Neural cell (in vitro differentiated cells): ENCODE measurements at regions not wholly inside any gene's neighbourhood (a gene's known extent, or its start where the extent isn't known, plus 50 kb on each side); places are given as distances from the start of the nearest gene placed in this dataset.

Experiments used
- H2AFZ ChIP-seq: fragments of 200-600, 300-800 bp; sonication (generic), shearing (Covaris generic); 2 replicates; pipeline ENCODE4 v1.6.0; 2014; ENCODE audit warnings: low read depth, mild to moderate bottlenecking, antibody characterized with exemption, low read length, moderate library complexity
- H3F3A ChIP-seq: fragments of 200-600 bp; shearing (Covaris generic); 2 replicates; pipeline ENCODE4 v1.6.1; 2016; ENCODE audit warnings: mild to moderate bottlenecking, moderate library complexity, mixed read lengths, antibody characterized with exemption, low read length; ENCODE audit not compliant: insufficient read depth, poor library complexity, severe bottlenecking
- H3K27ac ChIP-seq: fragments of 200-600, 300-800 bp; sonication (generic), shearing (Covaris generic); 2 replicates; pipeline ENCODE4 v1.5.1; 2014; ENCODE audit warnings: mild to moderate bottlenecking, low read length, moderate library complexity
- H3K27me3 ChIP-seq: fragments of 300-800, 200-600 bp; sonication (generic), shearing (Covaris generic); 2 replicates; pipeline ENCODE4 v1.6.0; 2014; ENCODE audit warnings: mild to moderate bottlenecking, low read depth, low read length, moderate library complexity; ENCODE audit not compliant: insufficient read depth
- H3K36me3 ChIP-seq: fragments of 300-800, 200-600 bp; sonication (generic), shearing (Covaris generic); 2 replicates; pipeline ENCODE4 v1.5.1; 2014; ENCODE audit warnings: mild to moderate bottlenecking, antibody characterized with exemption, low read length, moderate library complexity; ENCODE audit not compliant: insufficient read depth
- H3K4me2 ChIP-seq: fragments of 300-800, 200-600 bp; sonication (generic), shearing (Covaris generic); 2 replicates; pipeline ENCODE4 v1.6.0; 2014; ENCODE audit warnings: mild to moderate bottlenecking, low read length
- H3K4me3 ChIP-seq: fragments of 300-800, 200-600 bp; sonication (generic), shearing (Covaris generic); 2 replicates; pipeline ENCODE4 v1.5.1; 2014; ENCODE audit warnings: mild to moderate bottlenecking, low read length, moderate library complexity
- H3K79me2 ChIP-seq: fragments of 200-600 bp; shearing (Covaris generic); replicated peaks from 2 replicates; pipeline ENCODE4 v1.6.0; 2014; ENCODE audit warnings: mild to moderate bottlenecking, low read length, moderate library complexity; ENCODE audit not compliant: insufficient read depth
- H3K9ac ChIP-seq: fragments of 300-800, 200-600 bp; sonication (generic), shearing (Covaris generic); 2 replicates; pipeline ENCODE4 v1.6.1; 2016; ENCODE audit warnings: mild to moderate bottlenecking, low read length, mixed read lengths
- H3K9me2 ChIP-seq: fragments of 200-600 bp; shearing (Covaris generic); 2 replicates; pipeline ENCODE4 v1.6.1; 2016; ENCODE audit warnings: mild to moderate bottlenecking, low read length, mixed read lengths; ENCODE audit not compliant: insufficient read depth
- H3K9me3 ChIP-seq: fragments of 200-600, 300-800 bp; sonication (generic), shearing (Covaris generic); 2 replicates; pipeline ENCODE4 v1.6.1; 2016; ENCODE audit warnings: mild to moderate bottlenecking, mixed run types, low read length, moderate library complexity, mixed read lengths
- H4K20me1 ChIP-seq: fragments of 200-600 bp; shearing (Covaris generic); 2 replicates; pipeline ENCODE4 v1.6.1; 2016; ENCODE audit warnings: mild to moderate bottlenecking, mixed run types; ENCODE audit not compliant: insufficient read depth
- EP300 ChIP-seq: fragments of 450-650 bp; conservative IDR thresholded peaks from 2 replicates; pipeline ENCODE4 v1.6.1; 2014; ENCODE audit warnings: antibody characterized with exemption, mild to moderate bottlenecking, moderate library complexity; ENCODE audit not compliant: poor library complexity, severe bottlenecking
- EZH2 ChIP-seq: fragments of 200-600, 300-800 bp; shearing (Covaris generic), sonication (generic); IDR thresholded peaks from 2 replicates; pipeline ENCODE4 v1.6.1; 2014; ENCODE audit warnings: antibody characterized with exemption, low read length, borderline replicate concordance, mild to moderate bottlenecking; ENCODE audit not compliant: insufficient read depth, poor library complexity, severe bottlenecking
- MXI1 ChIP-seq: fragments of 450-650 bp; conservative IDR thresholded peaks from 2 replicates; pipeline ENCODE4 v1.6.1; 2014; ENCODE audit warnings: antibody characterized with exemption, mild to moderate bottlenecking; ENCODE audit not compliant: poor library complexity, severe bottlenecking
- POLR2AphosphoS5 ChIP-seq: IDR thresholded peaks from 2 replicates; pipeline ENCODE4 v1.6.1; 2012
- RAD21 ChIP-seq: fragments of 450-650 bp; conservative IDR thresholded peaks from 2 replicates; pipeline ENCODE4 v1.6.1; 2014; ENCODE audit warnings: antibody characterized with exemption, mild to moderate bottlenecking, moderate library complexity
- SMC3 ChIP-seq: fragments of 450-650 bp; conservative IDR thresholded peaks from 2 replicates; pipeline ENCODE4 v1.6.1; 2014; ENCODE audit warnings: antibody characterized with exemption, mild to moderate bottlenecking, moderate library complexity; ENCODE audit not compliant: poor library complexity
- TAF1 ChIP-seq: IDR thresholded peaks from 2 replicates; pipeline ENCODE4 v1.6.1; 2012; ENCODE audit warnings: low read depth
- TF ChIP-seq, protein P1 (sequence below): IDR thresholded peaks from 2 replicates; pipeline ENCODE4 v1.6.1; 2012; ENCODE audit warnings: borderline replicate concordance
- TF ChIP-seq, protein P2 (sequence below): fragments of 450-650 bp; IDR thresholded peaks from 2 replicates; pipeline ENCODE4 v1.5.1; 2014; ENCODE audit warnings: antibody characterized with exemption, mild to moderate bottlenecking, moderate library complexity; ENCODE audit not compliant: poor library complexity, severe bottlenecking

DNA sequence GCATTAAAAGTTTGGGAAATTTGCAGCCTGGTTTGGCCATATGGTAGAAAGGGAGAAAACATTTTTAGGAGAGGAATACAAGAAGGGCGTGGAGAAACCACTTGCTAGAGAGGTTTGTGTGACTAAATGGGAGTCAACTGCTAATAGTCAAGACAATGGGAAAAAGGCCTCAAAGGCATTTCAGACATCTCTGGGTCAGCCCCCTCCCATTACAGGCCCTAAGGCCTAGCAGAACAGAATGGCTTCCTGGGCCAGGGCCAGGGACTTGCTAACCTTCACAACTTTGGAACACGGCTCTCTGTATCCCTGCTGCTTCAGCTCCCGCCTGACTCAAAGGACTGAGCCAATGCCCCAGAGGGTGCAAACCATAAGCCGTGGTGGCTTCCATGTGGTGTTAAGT, 752.3 kb upstream of the ADAMTS5 start:
- H3K4me2 ChIP-seq: no peak overlapping the region
- no peaks in the 10 kb centered on the region for H3K9me2 ChIP-seq
- H4K20me1 ChIP-seq: no peaks in the 10 kb centered on the region
- no peaks in the 10 kb centered on the region for H3K36me3 ChIP-seq
- H3K27ac ChIP-seq: no peak overlapping the region
- no peak overlapping the region for H3K9ac ChIP-seq
- no peaks in the 10 kb centered on the region for H3K9me3 ChIP-seq
- no peak overlapping the region for H2AFZ ChIP-seq
- no peaks in the 10 kb centered on the region for H3K79me2 ChIP-seq
- no peaks in the 10 kb centered on the region for H3K27me3 ChIP-seq
- H3K4me3 ChIP-seq: no peak overlapping the region
- H3F3A ChIP-seq: no peaks in the 10 kb centered on the region
- no peak for TF ChIP-seq EP300
- TF ChIP-seq, protein P1, sequence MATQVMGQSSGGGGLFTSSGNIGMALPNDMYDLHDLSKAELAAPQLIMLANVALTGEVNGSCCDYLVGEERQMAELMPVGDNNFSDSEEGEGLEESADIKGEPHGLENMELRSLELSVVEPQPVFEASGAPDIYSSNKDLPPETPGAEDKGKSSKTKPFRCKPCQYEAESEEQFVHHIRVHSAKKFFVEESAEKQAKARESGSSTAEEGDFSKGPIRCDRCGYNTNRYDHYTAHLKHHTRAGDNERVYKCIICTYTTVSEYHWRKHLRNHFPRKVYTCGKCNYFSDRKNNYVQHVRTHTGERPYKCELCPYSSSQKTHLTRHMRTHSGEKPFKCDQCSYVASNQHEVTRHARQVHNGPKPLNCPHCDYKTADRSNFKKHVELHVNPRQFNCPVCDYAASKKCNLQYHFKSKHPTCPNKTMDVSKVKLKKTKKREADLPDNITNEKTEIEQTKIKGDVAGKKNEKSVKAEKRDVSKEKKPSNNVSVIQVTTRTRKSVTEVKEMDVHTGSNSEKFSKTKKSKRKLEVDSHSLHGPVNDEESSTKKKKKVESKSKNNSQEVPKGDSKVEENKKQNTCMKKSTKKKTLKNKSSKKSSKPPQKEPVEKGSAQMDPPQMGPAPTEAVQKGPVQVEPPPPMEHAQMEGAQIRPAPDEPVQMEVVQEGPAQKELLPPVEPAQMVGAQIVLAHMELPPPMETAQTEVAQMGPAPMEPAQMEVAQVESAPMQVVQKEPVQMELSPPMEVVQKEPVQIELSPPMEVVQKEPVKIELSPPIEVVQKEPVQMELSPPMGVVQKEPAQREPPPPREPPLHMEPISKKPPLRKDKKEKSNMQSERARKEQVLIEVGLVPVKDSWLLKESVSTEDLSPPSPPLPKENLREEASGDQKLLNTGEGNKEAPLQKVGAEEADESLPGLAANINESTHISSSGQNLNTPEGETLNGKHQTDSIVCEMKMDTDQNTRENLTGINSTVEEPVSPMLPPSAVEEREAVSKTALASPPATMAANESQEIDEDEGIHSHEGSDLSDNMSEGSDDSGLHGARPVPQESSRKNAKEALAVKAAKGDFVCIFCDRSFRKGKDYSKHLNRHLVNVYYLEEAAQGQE: no peak
- no peak for TF ChIP-seq RAD21
- TF ChIP-seq MXI1: no peak
- no peak for TF ChIP-seq POLR2AphosphoS5
- TF ChIP-seq, protein P2, sequence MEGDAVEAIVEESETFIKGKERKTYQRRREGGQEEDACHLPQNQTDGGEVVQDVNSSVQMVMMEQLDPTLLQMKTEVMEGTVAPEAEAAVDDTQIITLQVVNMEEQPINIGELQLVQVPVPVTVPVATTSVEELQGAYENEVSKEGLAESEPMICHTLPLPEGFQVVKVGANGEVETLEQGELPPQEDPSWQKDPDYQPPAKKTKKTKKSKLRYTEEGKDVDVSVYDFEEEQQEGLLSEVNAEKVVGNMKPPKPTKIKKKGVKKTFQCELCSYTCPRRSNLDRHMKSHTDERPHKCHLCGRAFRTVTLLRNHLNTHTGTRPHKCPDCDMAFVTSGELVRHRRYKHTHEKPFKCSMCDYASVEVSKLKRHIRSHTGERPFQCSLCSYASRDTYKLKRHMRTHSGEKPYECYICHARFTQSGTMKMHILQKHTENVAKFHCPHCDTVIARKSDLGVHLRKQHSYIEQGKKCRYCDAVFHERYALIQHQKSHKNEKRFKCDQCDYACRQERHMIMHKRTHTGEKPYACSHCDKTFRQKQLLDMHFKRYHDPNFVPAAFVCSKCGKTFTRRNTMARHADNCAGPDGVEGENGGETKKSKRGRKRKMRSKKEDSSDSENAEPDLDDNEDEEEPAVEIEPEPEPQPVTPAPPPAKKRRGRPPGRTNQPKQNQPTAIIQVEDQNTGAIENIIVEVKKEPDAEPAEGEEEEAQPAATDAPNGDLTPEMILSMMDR: no peak
- TF ChIP-seq EZH2: no peak
- no peak for TF ChIP-seq SMC3
- TF ChIP-seq TAF1: no peak

DNA sequence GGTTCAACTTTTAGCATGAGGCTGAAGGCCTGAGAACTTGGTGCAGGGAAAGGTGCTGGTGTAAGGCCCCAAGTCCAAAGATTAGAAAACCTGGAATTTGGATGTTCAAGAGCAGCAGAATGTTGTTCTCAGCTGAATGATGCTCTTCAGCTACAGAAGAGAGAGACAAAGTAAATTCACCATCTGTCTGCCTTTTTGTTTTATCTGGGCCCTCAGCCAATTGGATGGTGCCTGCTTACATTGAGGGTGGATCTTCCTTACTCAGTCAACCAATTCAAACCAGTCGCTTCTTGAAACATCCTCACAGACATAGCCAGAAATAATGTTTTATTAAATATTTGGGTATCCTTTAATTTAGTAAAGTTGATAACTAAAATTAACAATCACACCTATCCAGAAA, 748.2 kb upstream of the ADAMTS5 start:
- no peak overlapping the region for H3K9ac ChIP-seq
- no peaks in the 10 kb centered on the region for H4K20me1 ChIP-seq
- H3K27me3 ChIP-seq: no peaks in the 10 kb centered on the region
- H3K79me2 ChIP-seq: no peaks in the 10 kb centered on the region
- H3K27ac ChIP-seq: no peak overlapping the region
- no peak overlapping the region for H2AFZ ChIP-seq
- H3K36me3 ChIP-seq: no peaks in the 10 kb centered on the region
- no peak for TF ChIP-seq TAF1
- TF ChIP-seq POLR2AphosphoS5: no peak
- TF ChIP-seq RAD21: no peak
- no peak for TF ChIP-seq EP300
- TF ChIP-seq, protein P2: no peak
- TF ChIP-seq MXI1: no peak
- TF ChIP-seq SMC3: no peak
- TF ChIP-seq, protein P1: no peak
- TF ChIP-seq EZH2: no peak
- H3K4me3 ChIP-seq: no peak overlapping the region
- H3K9me2 ChIP-seq: no peaks in the 10 kb centered on the region
- H3K4me2 ChIP-seq: no peak overlapping the region
- H3F3A ChIP-seq: no peaks in the 10 kb centered on the region
- H3K9me3 ChIP-seq: no peaks in the 10 kb centered on the region
